ENCODE measurements at regions not wholly inside any gene's neighbourhood (a gene's known extent, or its start where the extent isn't known, plus 50 kb on each side); places are given as distances from the start of the nearest gene placed in this dataset.

GRCh38 chr6:133183691-133184090 is 57.5 kb upstream of the EYA4 start:
- TF ChIP-seq CTCF (IDR thresholded peaks at IDR 0.05) (no peak), EZH2 (IDR thresholded peaks at IDR 0.05; ENCODE audit: borderline replicate concordance, insufficient read depth, low read depth, low read length, poor library complexity, severe bottlenecking) (no peak)
